Endothelial cell of umbilical vein (primary cell): ENCODE measurements at regions not wholly inside any gene's neighbourhood (a gene's known extent, or its start where the extent isn't known, plus 50 kb on each side); places are given as distances from the start of the nearest gene placed in this dataset.

Source experiments
- BruUV-seq: library from RNA; stranded (reverse); fragments of 400-500 nt; replicated peaks from 2 replicates; lab custom pipeline; 2021; lab: Mats Ljungman, UMichigan
- CTCF ChIA-PET: fragments of 300-600, 350-600 bp; sonication (Branson Sonifier 250); formaldehyde crosslinking; loops from one replicate; lab custom pipeline; 2021; ENCODE audit warnings: antibody characterized with exemption, inconsistent platforms; lab: Charles Lee
- POLR2A ChIA-PET: fragments of 300-600, 350-600 bp; sonication (Branson Sonifier 250); formaldehyde crosslinking; loops from one replicate; lab custom pipeline; 2021; ENCODE audit warnings: antibody characterized with exemption, inconsistent platforms; lab: Charles Lee
- DNase-seq: peaks from one replicate; pipeline ENCODE4 v3.0.0-alpha.2; 2011; ENCODE audit warnings: low read depth, low spot score
- FAIRE-seq: peaks from 2 replicates; lab custom pipeline; 2011; peaks lifted over from hg19 to GRCh38; lab: Jason Lieb, UNC
- H2AFZ ChIP-seq: 2 replicates; pipeline ENCODE4 v1.6.0; 2012; ENCODE audit warnings: low read depth, low read length, control low read depth, inconsistent platforms
- H3K27ac ChIP-seq: 2 replicates; pipeline ENCODE4 v1.5.1; 2011; ENCODE audit warnings: low read depth, mild to moderate bottlenecking, control low read depth, low read length, moderate library complexity; ENCODE audit not compliant: insufficient read depth
- H3K27me3 ChIP-seq, 2 experiments: 2 replicates each; pipeline versions ENCODE4 v1.6.0 to v1.6.1; 2011; ENCODE audit warnings: low read length in 2 of 2, mixed read lengths in 1 of 2; ENCODE audit not compliant: control insufficient read depth in 2 of 2, insufficient read depth in 2 of 2
- H3K36me3 ChIP-seq, 2 experiments: 2 replicates in 1 of 2; 3 replicates in 1 of 2; pipeline ENCODE4 v1.5.1; 2011; ENCODE audit warnings: low read length in 2 of 2, mild to moderate bottlenecking in 1 of 2, moderate library complexity in 1 of 2; ENCODE audit not compliant: control insufficient read depth in 2 of 2, insufficient read depth in 2 of 2; ENCODE audit errors: extremely low read depth in 1 of 2
- H3K4me1 ChIP-seq: 3 replicates; pipeline ENCODE4 v1.5.1; 2011; ENCODE audit warnings: mild to moderate bottlenecking, low read length; ENCODE audit not compliant: control insufficient read depth, insufficient read depth; ENCODE audit errors: extremely low read depth
- H3K4me2 ChIP-seq: 2 replicates; pipeline ENCODE4 v1.6.1; 2011; ENCODE audit warnings: low read length, control low read depth, mixed read lengths; ENCODE audit not compliant: insufficient read depth
- H3K4me3 ChIP-seq, 3 experiments: fragments of 200-600 bp in 1 of 3; sonication (generic), shearing (Covaris generic) in 1 of 3; replicated peaks in 1 of 3; 2 replicates each; pipeline ENCODE4 v1.5.1; 2011 to 2016; ENCODE audit warnings: control low read depth in 3 of 3, low read length in 3 of 3, mild to moderate bottlenecking in 2 of 3, inconsistent platforms in 1 of 3, low read depth in 1 of 3, moderate library complexity in 1 of 3; ENCODE audit not compliant: insufficient read depth in 1 of 3
- H3K79me2 ChIP-seq: 2 replicates; pipeline ENCODE4 v1.6.0; 2012; ENCODE audit warnings: low read length, inconsistent platforms; ENCODE audit not compliant: control insufficient read depth, insufficient read depth
- H3K9ac ChIP-seq: replicated peaks from 2 replicates; pipeline ENCODE3; 2011; ENCODE audit warnings: low read length, control low read depth; ENCODE audit not compliant: insufficient read depth; ENCODE audit errors: extremely low read depth
- H3K9me1 ChIP-seq: replicated peaks from 3 replicates; pipeline ENCODE4 v1.6.0; 2011; ENCODE audit warnings: mild to moderate bottlenecking, low read length; ENCODE audit not compliant: control insufficient read depth, insufficient read depth; ENCODE audit errors: extremely low read depth
- H3K9me3 ChIP-seq: replicated peaks from 2 replicates; pipeline ENCODE4 v1.5.1; 2012; ENCODE audit warnings: low read length, inconsistent platforms; ENCODE audit not compliant: control insufficient read depth, insufficient read depth
- H4K20me1 ChIP-seq: replicated peaks from 2 replicates; pipeline ENCODE3; 2011; ENCODE audit warnings: mild to moderate bottlenecking, low read length; ENCODE audit not compliant: control insufficient read depth, insufficient read depth; ENCODE audit errors: extremely low read depth
- EZH2 ChIP-seq: IDR thresholded peaks from 2 replicates; pipeline ENCODE4 v1.6.1; 2012; ENCODE audit warnings: borderline replicate concordance, low read depth, mild to moderate bottlenecking, moderate library complexity, low read length, inconsistent platforms; ENCODE audit not compliant: severe bottlenecking
- FOS ChIP-seq: IDR thresholded peaks from 2 replicates; pipeline ENCODE4 v1.6.1; 2011; ENCODE audit warnings: mild to moderate bottlenecking, low read length, moderate library complexity, borderline replicate concordance; ENCODE audit not compliant: insufficient read depth
- GATA2 ChIP-seq: IDR thresholded peaks from 2 replicates; pipeline ENCODE4 v1.7.0; 2011; ENCODE audit warnings: low read depth, mild to moderate bottlenecking, moderate library complexity, mixed read lengths, low read length; ENCODE audit not compliant: insufficient read length, insufficient read depth
- JUN ChIP-seq: IDR thresholded peaks from 2 replicates; pipeline ENCODE4 v1.6.1; 2011; ENCODE audit warnings: borderline replicate concordance, low read depth; ENCODE audit not compliant: insufficient read length, insufficient read depth
- MYC ChIP-seq: IDR thresholded peaks from one replicate; pipeline ENCODE4 v1.6.1; 2011; ENCODE audit warnings: mild to moderate bottlenecking, low read depth, low read length
- POLR2A ChIP-seq: IDR thresholded peaks from 2 replicates; pipeline ENCODE4 v1.6.1; 2012; ENCODE audit warnings: low read depth, mild to moderate bottlenecking, control low read depth, low read length
- POLR2AphosphoS5 ChIP-seq: IDR thresholded peaks from 2 replicates; pipeline ENCODE4 v1.6.1; 2012; ENCODE audit warnings: low read depth, mild to moderate bottlenecking, control low read depth, low read length, moderate library complexity; ENCODE audit not compliant: insufficient read depth
- dilution Hi-C: fragments of 300-500 bp; cut with MboI; formaldehyde crosslinking; loops from one replicate; pipeline ENCODE4 v1.15.0; 2019; ENCODE audit warnings: low sequenced_read_pairs; ENCODE audit not compliant: extremely low pct_ligation_motif_present
- intact Hi-C: fragments of 100-400 bp; cut with micrococcal nuclease; formaldehyde crosslinking; loops from one replicate; pipeline ENCODE4 v1.10.0; 2022
- TF ChIP-seq, protein P1 (sequence below): IDR thresholded peaks from 2 replicates; pipeline ENCODE4 v1.6.1; 2011; ENCODE audit not compliant: insufficient read depth, insufficient read length
- TF ChIP-seq, protein P2 (sequence below), 2 donors: IDR thresholded peaks; 1 replicate in 1 of 2; 2 replicates in 1 of 2; pipeline ENCODE4 v1.5.1; 2011; ENCODE audit warnings: low read length in 2 of 2, mild to moderate bottlenecking in 2 of 2, moderate library complexity in 2 of 2, control low read depth in 1 of 2, inconsistent platforms in 1 of 2, low read depth in 1 of 2; ENCODE audit not compliant: insufficient read depth in 1 of 2; ENCODE audit errors: extremely low read depth in 1 of 2

DNA sequence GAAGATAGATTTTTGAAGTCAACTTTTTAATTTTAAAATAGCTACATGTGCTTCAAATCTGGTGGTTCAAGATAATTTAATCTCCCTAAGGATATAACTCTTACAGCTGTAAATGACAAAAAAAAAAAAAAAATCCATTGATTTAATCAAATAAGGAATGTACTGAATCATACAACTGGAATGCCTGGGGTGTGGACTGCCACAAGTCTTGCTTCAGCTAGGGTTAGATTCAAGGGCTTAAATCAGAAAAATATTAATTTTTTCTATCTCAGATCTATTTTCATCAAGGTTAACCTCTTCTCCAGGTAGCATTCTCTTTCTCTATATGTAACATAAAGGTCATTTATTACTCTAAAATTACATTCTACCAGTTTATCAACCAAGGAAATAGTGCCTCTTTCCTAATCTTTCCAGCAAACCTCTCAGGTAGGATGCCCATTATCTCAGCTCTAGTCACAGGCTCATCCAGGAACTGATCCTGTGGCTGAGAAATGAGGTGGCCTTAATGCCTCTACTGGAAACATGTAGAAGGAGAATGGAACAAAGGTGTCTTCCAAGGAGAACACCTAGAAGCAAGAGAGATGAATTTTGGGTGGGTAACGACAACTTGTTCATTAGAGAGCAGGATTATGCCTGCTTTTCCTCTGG, 466.9 kb downstream of the CBLN4 start:
- H3K4me2 ChIP-seq: no peak overlapping the region

More for the DNA sequence above, 466.9 kb downstream of the CBLN4 start:
- no peaks in the 10 kb centered on the region for H3K9me1 ChIP-seq
- no TSS peak for BruUV-seq
- H3K27ac ChIP-seq: no peak overlapping the region
- H3K4me1 ChIP-seq: no peaks in the 10 kb centered on the region
- no peak overlapping the region for H2AFZ ChIP-seq
- H3K27me3 ChIP-seq: no peaks in the 10 kb centered on the region
- H3K4me3 ChIP-seq: no peak overlapping the region
- TF ChIP-seq FOS (no peak), JUN (no peak), POLR2A (no peak), POLR2AphosphoS5 (no peak), EZH2 (no peak), MYC (no peak), GATA2 (no peak)
- TF ChIP-seq, protein P1, sequence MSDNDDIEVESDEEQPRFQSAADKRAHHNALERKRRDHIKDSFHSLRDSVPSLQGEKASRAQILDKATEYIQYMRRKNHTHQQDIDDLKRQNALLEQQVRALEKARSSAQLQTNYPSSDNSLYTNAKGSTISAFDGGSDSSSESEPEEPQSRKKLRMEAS: no peak
- TF ChIP-seq, protein P2, sequence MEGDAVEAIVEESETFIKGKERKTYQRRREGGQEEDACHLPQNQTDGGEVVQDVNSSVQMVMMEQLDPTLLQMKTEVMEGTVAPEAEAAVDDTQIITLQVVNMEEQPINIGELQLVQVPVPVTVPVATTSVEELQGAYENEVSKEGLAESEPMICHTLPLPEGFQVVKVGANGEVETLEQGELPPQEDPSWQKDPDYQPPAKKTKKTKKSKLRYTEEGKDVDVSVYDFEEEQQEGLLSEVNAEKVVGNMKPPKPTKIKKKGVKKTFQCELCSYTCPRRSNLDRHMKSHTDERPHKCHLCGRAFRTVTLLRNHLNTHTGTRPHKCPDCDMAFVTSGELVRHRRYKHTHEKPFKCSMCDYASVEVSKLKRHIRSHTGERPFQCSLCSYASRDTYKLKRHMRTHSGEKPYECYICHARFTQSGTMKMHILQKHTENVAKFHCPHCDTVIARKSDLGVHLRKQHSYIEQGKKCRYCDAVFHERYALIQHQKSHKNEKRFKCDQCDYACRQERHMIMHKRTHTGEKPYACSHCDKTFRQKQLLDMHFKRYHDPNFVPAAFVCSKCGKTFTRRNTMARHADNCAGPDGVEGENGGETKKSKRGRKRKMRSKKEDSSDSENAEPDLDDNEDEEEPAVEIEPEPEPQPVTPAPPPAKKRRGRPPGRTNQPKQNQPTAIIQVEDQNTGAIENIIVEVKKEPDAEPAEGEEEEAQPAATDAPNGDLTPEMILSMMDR (IDR thresholded peaks at IDR 0.05; ENCODE audit: extremely low read depth in 1 of 2, insufficient read depth in 1 of 2, low read depth in 1 of 2, low read length in 2 of 2): no peak
- peaks cover 4% of the 10 kb centered on the region for H3K9me3 ChIP-seq
- CTCF ChIA-PET: no interaction called here
- DNase-seq: no peak
- no peaks in the 10 kb centered on the region for H3K36me3 ChIP-seq
- H4K20me1 ChIP-seq: no peaks in the 10 kb centered on the region
- no peak for FAIRE-seq
- POLR2A ChIA-PET: no interaction called here
- no peaks in the 10 kb centered on the region for H3K79me2 ChIP-seq
- dilution Hi-C loops: no loop called here
- intact Hi-C loops: no loop called here
- H3K9ac ChIP-seq: no peak overlapping the region
